Naive B cell (primary cell): ENCODE measurements at regions not wholly inside any gene's neighbourhood (a gene's known extent, or its start where the extent isn't known, plus 50 kb on each side); places are given as distances from the start of the nearest gene placed in this dataset.
"Not testable (repeated sequence)": the region's sequence is repeated elsewhere in the genome, so short reads cannot be mapped to it uniquely, and the experiment has no call there.

Experiments
- ATAC-seq, 2 donors: fragments of 150-1000 bp; cut with Tn5 transposase; 2 replicates each; pipeline ENCODE4 v1.10.0; 2021; ENCODE audit warnings: low read depth in 2 of 2, mild to moderate bottlenecking in 2 of 2, moderate library complexity in 2 of 2
- DNase-seq: peaks from one replicate; pipeline ENCODE4 v3.0.0; 2022
- H3K27ac Mint-ChIP-seq, 6 donors: one replicate each; pipeline ENCODE4 v1.8.0; 2020 to 2022; ENCODE audit warnings: mild to moderate bottlenecking in 6 of 6, mixed read lengths in 6 of 6, moderate library complexity in 5 of 6, inconsistent platforms in 2 of 6
- H3K27me3 Mint-ChIP-seq, 3 donors: one replicate each; pipeline ENCODE4 v1.8.0; 2021 to 2022; ENCODE audit warnings: mixed read lengths in 3 of 3, mild to moderate bottlenecking in 1 of 3
- H3K36me3 Mint-ChIP-seq, 2 donors: one replicate each; pipeline ENCODE4 v1.8.0; 2020 to 2022; ENCODE audit warnings: mixed read lengths in 2 of 2, inconsistent platforms in 1 of 2, mild to moderate bottlenecking in 1 of 2
- H3K4me1 Mint-ChIP-seq, 3 donors: one replicate each; pipeline ENCODE4 v1.8.0; 2020 to 2022; ENCODE audit warnings: mixed read lengths in 3 of 3, inconsistent platforms in 1 of 3, mild to moderate bottlenecking in 1 of 3, moderate library complexity in 1 of 3
- H3K4me3 Mint-ChIP-seq, 8 donors: one replicate each; pipeline ENCODE4 v1.8.0; 2020 to 2022; ENCODE audit warnings: mild to moderate bottlenecking in 8 of 8, mixed read lengths in 8 of 8, moderate library complexity in 8 of 8, inconsistent platforms in 2 of 8
- H3K9me3 Mint-ChIP-seq, 7 donors: one replicate each; pipeline ENCODE4 v1.8.0; 2020 to 2022; ENCODE audit warnings: mixed read lengths in 7 of 7, mild to moderate bottlenecking in 5 of 7, inconsistent platforms in 2 of 7, moderate library complexity in 1 of 7

- Mint-ChIP-seq H3K4me3 (no peak overlapping the region), H3K27me3 (peaks cover 0 to 7% (median 4%) of the 10 kb centered on the region in 3 donors), H3K9me3 (peaks cover 0 to 4% (median 1%) of the 10 kb centered on the region in 7 donors), H3K36me3 (no peaks in the 10 kb centered on the region), H3K27ac (no peak overlapping the region), H3K4me1 (no peaks in the 10 kb centered on the region)
- DNase-seq: no peak
- ATAC-seq: no peak
These were observed 151.7 kb upstream of the L3MBTL4 start for GRCh38 chr18:6566338-6566911.

- ATAC-seq (no peak), DNase-seq (no peak)
- no peak overlapping the region for H3K4me3 Mint-ChIP-seq
- no peaks in the 10 kb centered on the region for H3K4me1 Mint-ChIP-seq
- peaks cover 0 to 8% (median 5%) of the 10 kb centered on the region in 3 donors for H3K27me3 Mint-ChIP-seq
- H3K9me3 Mint-ChIP-seq: peaks cover 0 to 4% (median 0%) of the 10 kb centered on the region in 7 donors
- H3K27ac Mint-ChIP-seq: no peak overlapping the region
- no peaks in the 10 kb centered on the region for H3K36me3 Mint-ChIP-seq
These were observed 155.1 kb upstream of the L3MBTL4 start for GRCh38 chr18:6569813-6570212.

GRCh38 chr18:6570581-6571238, 156.0 kb upstream of the L3MBTL4 start:
- no peak for DNase-seq
- ATAC-seq: no peak
- H3K9me3 Mint-ChIP-seq: peaks cover 0 to 4% (median 0%) of the 10 kb centered on the region in 7 donors
- H3K27ac Mint-ChIP-seq: no peak overlapping the region
- H3K27me3 Mint-ChIP-seq: peaks cover 0 to 10% (median 5%) of the 10 kb centered on the region in 3 donors
- H3K36me3 Mint-ChIP-seq: no peaks in the 10 kb centered on the region
- no peaks in the 10 kb centered on the region for H3K4me1 Mint-ChIP-seq
- H3K4me3 Mint-ChIP-seq: no peak overlapping the region

- DNase-seq (no peak), ATAC-seq (no peak)
- Mint-ChIP-seq H3K27me3 (peaks cover 0 to 10% (median 5%) of the 10 kb centered on the region in 3 donors), H3K9me3 (peaks cover 0 to 4% (median 0%) of the 10 kb centered on the region in 7 donors), H3K36me3 (no peaks in the 10 kb centered on the region), H3K27ac (no peak overlapping the region), H3K4me1 (no peaks in the 10 kb centered on the region), H3K4me3 (no peak overlapping the region)
These were observed 156.5 kb upstream of the L3MBTL4 start for GRCh38 chr18:6571239-6571602.

- not testable (repeated sequence) for H3K36me3 Mint-ChIP-seq, H3K4me3 Mint-ChIP-seq, H3K9me3 Mint-ChIP-seq, DNase-seq, H3K4me1 Mint-ChIP-seq, ATAC-seq, H3K27ac Mint-ChIP-seq
- H3K27me3 Mint-ChIP-seq: peaks cover 0 to 10% (median 5%) of the 10 kb centered on the region in 3 donors
These were observed 157.3 kb upstream of the ARHGAP28 start for GRCh38 chr18:6572192-6572591.

GRCh38 chr18:6574631-6575030, 154.9 kb upstream of the ARHGAP28 start:
- no peak for DNase-seq
- Mint-ChIP-seq H3K27ac (no peak overlapping the region), H3K4me3 (no peak overlapping the region), H3K36me3 (no peaks in the 10 kb centered on the region), H3K9me3 (peaks cover 0 to 3% (median 0%) of the 10 kb centered on the region in 7 donors), H3K4me1 (no peaks in the 10 kb centered on the region), H3K27me3 (peaks cover 0 to 10% (median 9%) of the 10 kb centered on the region in 3 donors)
- no peak for ATAC-seq

GRCh38 chr18:6575908-6576307, 153.6 kb upstream of the ARHGAP28 start:
- Mint-ChIP-seq H3K36me3 (no peaks in the 10 kb centered on the region), H3K9me3 (peaks cover 0 to 3% (median 0%) of the 10 kb centered on the region in 7 donors), H3K4me3 (no peak overlapping the region), H3K4me1 (no peaks in the 10 kb centered on the region), H3K27ac (no peak overlapping the region), H3K27me3 (peaks cover 0 to 10% (median 9%) of the 10 kb centered on the region in 3 donors)
- DNase-seq (no peak), ATAC-seq (no peak)

GRCh38 chr18:6576718-6577375, 152.7 kb upstream of the ARHGAP28 start:
- no peak for DNase-seq
- no peak for ATAC-seq
- no peaks in the 10 kb centered on the region for H3K4me1 Mint-ChIP-seq
- peaks cover 5 to 9% (median 5%) of the 10 kb centered on the region in 3 donors for H3K27me3 Mint-ChIP-seq
- no peaks in the 10 kb centered on the region for H3K36me3 Mint-ChIP-seq
- H3K4me3 Mint-ChIP-seq: no peak overlapping the region
- H3K27ac Mint-ChIP-seq: no peak overlapping the region
- peaks cover 0 to 5% (median 1%) of the 10 kb centered on the region in 7 donors for H3K9me3 Mint-ChIP-seq

- ATAC-seq (no peak), DNase-seq (no peak)
- Mint-ChIP-seq H3K27ac (peak overlapping the region in 1 of 6 donors; percentile 10), H3K4me3 (no peak overlapping the region), H3K36me3 (no peaks in the 10 kb centered on the region), H3K27me3 (peaks cover 4 to 5% (median 5%) of the 10 kb centered on the region in 3 donors), H3K9me3 (peaks cover under 1 to 13% (median 3%) of the 10 kb centered on the region in 7 donors), H3K4me1 (no peaks in the 10 kb centered on the region)
These were observed 150.8 kb upstream of the ARHGAP28 start for GRCh38 chr18:6578686-6579085.

GRCh38 chr18:6579486-6579885, 150.0 kb upstream of the ARHGAP28 start:
- peaks cover 4 to 5% (median 5%) of the 10 kb centered on the region in 3 donors for H3K27me3 Mint-ChIP-seq
- no peak overlapping the region for H3K27ac Mint-ChIP-seq
- DNase-seq: no peak
- peaks cover 2 to 20% (median 9%) of the 10 kb centered on the region in 7 donors for H3K9me3 Mint-ChIP-seq
- no peaks in the 10 kb centered on the region for H3K4me1 Mint-ChIP-seq
- no peak overlapping the region for H3K4me3 Mint-ChIP-seq
- no peak for ATAC-seq
- no peaks in the 10 kb centered on the region for H3K36me3 Mint-ChIP-seq

GRCh38 chr18:6580401-6580800, 149.1 kb upstream of the ARHGAP28 start:
- H3K4me1 Mint-ChIP-seq: no peaks in the 10 kb centered on the region

GRCh38 chr18:6589923-6590322, 139.6 kb upstream of the ARHGAP28 start:
- Mint-ChIP-seq H3K4me1 (no peaks in the 10 kb centered on the region), H3K4me3 (no peak overlapping the region), H3K27me3 (no peaks in the 10 kb centered on the region), H3K36me3 (no peaks in the 10 kb centered on the region), H3K9me3 (peaks cover 0 to 14% (median 8%) of the 10 kb centered on the region in 7 donors), H3K27ac (no peak overlapping the region)
- DNase-seq (no peak), ATAC-seq (no peak)

More at GRCh38 chr18:6580401-6580800, 149.1 kb upstream of the ARHGAP28 start:
- H3K27me3 Mint-ChIP-seq: peaks cover 0 to 5% (median 4%) of the 10 kb centered on the region in 3 donors
- H3K4me3 Mint-ChIP-seq: no peak overlapping the region
- DNase-seq: no peak
- ATAC-seq: no peak
- H3K36me3 Mint-ChIP-seq: no peaks in the 10 kb centered on the region
- H3K27ac Mint-ChIP-seq: no peak overlapping the region
- peaks cover 2 to 22% (median 9%) of the 10 kb centered on the region in 7 donors for H3K9me3 Mint-ChIP-seq

- Mint-ChIP-seq H3K4me1 (no peaks in the 10 kb centered on the region), H3K27ac (no peak overlapping the region), H3K27me3 (no peaks in the 10 kb centered on the region), H3K36me3 (no peaks in the 10 kb centered on the region), H3K9me3 (peaks cover 0 to 14% (median 8%) of the 10 kb centered on the region in 7 donors), H3K4me3 (no peak overlapping the region)
- DNase-seq (no peak), ATAC-seq (no peak)
These were observed 139.2 kb upstream of the ARHGAP28 start for GRCh38 chr18:6590326-6590725.

GRCh38 chr18:6591491-6591890, 138.0 kb upstream of the ARHGAP28 start:
- DNase-seq: no peak
- Mint-ChIP-seq H3K27ac (no peak overlapping the region), H3K27me3 (no peaks in the 10 kb centered on the region), H3K4me1 (no peaks in the 10 kb centered on the region), H3K9me3 (peaks cover 0 to 14% (median 7%) of the 10 kb centered on the region in 7 donors), H3K4me3 (no peak overlapping the region), H3K36me3 (no peaks in the 10 kb centered on the region)
- no peak for ATAC-seq
